GM19395 (cell line): ENCODE measurements at regions not wholly inside any gene's neighbourhood (a gene's known extent, or its start where the extent isn't known, plus 50 kb on each side); places are given as distances from the start of the nearest gene placed in this dataset.

ENCODE experiments used
- ATAC-seq: cut with Tn5 transposase; IDR thresholded peaks from one replicate; pipeline ENCODE4 v1.9.1; 2021; ENCODE audit warnings: mild to moderate bottlenecking, moderate library complexity; ENCODE audit not compliant: unreplicated experiment

DNA sequence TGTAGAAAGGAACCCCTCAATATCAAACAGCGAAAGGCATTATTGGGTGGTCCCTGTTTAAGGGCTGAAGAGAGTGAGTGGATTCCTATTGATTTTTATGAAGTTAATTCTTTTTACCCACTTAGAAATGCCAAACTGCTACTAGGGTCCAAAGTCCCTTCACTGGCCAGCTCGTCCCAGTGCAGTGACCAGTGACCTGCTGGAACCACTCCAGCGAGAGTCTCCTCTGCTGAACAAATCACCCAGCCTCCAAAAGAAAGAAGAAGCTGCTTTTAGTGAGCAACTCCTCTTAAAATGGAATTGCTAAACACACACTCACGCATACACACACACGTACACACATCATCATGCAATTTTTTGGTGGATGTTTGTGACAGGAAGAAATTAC is 198.2 kb upstream of the PLEKHG7 start:
- no peak for ATAC-seq

DNA sequence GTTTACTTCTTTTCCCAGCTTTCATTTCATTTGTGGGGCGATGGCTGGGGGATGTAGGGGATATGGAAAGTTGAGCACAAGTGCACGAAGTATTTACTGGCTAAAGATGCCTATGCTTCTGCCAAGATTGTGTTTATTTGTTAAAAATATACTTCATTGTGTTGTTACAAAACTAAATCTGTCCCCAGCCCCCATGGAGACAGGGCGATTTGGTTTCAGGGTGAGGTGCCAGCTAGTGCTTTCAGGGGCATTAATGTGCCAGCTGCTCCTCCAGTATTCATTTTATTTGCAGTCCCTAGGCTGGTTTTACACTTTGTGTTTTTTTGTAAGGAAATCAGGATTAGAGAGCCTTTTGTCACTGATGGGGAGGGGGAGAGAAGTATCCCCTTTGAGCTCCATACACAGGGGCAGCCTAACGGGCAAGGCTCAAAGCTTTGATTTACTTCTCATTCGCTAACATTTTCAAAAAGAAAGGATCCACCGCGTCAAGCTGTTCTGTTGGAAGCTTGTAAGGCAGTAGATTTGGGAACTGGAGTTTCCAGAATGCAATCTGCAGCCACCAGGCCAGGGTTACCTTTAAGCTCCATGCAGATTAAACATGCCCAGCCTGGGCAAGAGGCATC is 198.7 kb upstream of the PLEKHG7 start:
- no peak for ATAC-seq

DNA sequence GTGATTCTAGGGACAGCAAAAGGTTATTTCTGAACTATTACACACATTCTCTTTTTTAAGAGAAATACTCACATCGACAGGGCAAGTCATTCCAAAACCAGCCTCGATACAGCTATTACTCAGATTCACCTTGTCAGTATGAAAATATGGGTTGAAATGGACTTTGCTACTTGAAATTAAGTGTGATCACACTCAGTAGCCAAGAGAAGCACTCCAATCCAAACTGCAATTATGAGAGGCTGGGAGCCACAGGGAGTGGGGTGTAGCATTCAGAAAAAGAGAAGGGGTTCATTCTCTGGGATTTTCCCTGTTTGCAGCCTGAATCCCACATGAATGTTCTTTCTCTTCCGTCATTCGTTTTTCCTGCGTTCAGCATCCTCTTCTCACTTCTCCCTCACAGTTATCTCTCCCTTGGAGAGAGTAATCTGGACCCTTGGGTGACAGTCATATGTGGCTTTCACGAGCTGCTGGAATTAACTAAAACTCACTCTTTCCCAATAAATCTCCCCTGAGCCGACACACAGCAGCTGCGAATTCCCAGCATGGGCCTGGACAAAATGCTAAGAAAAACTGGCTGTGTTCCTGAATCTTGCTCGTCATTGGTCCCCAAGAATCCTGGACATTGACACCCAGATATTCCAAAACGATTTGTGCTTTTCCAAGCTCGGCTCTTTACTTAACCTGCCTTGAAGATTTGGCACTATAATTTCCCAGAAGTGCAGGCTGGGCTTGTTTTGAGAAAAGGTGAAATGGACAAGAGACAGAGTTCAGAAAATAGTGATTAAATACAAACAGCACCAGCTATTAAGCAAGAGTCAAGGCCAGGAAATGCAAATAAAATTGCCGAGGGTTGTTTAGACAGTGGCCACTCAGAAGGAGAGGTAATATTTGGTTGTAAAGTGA is 199.5 kb upstream of the PLEKHG7 start:
- peak; percentile 61 for ATAC-seq

GRCh38 chr12:92502417-92503028 is 200.3 kb upstream of the PLEKHG7 start:
- peak; percentile 53 for ATAC-seq

GRCh38 chr12:92496790-92497189 is 206.0 kb upstream of the PLEKHG7 start:
- ATAC-seq, result peak; percentile 71

DNA sequence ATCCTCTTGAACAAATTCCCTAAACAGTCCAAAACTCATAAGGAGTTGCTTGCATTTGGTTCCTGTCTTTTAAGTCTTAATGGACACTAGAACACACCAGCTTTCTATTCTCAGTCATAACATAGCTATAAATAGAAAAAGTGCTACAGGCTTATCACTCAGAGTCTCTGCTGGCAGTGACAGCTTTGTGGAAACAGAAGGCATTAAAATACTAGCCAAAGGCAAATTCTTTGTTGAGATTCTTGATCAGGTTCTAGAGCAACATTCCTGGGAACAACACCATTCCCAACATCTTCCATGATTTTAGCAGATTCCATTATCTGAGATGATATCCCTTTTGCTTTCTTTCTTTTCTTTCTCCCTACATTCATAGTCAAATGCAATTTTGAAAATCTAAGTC is 207.7 kb upstream of the PLEKHG7 start:
- no peak for ATAC-seq

DNA sequence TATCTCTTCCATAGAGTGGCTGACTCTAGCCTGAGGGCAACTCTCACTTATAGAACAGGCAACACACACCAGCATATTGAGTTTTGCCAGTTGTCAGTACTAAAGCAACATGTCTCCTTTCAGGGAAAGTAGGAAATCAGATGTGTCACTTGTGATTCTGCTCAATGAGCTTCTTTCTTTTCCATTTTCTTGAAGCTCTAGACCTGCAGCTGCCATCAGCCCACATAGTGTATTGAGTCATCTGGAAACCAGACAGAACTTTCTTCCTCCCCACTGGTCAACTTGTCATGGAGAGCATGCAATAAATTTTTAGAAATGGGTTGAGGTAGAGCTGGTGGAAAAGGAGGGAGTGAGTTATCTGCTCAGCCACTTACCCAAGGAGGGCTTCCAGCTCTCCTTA is 209.0 kb upstream of the PLEKHG7 start:
- ATAC-seq, result peak; percentile 72

DNA sequence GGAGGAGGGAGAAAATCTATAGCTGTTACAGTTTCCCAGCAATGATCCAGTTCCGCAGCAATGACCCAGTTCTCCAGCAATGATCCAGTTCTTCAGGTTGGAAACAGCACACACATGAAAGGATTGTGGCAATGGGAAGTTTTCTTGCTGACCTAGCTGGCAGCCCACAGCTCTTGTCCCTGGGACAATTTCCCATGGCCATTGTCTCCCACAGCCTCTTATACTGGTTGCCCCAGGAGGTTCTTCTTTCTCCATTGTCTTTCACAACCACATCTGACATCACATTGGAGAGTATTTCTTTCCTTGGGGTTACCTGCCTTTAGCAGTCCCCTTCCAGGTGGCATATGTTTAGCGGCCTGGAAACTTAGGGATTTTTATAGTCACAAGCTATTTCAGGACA is 209.8 kb upstream of the PLEKHG7 start:
- no peak for ATAC-seq

DNA sequence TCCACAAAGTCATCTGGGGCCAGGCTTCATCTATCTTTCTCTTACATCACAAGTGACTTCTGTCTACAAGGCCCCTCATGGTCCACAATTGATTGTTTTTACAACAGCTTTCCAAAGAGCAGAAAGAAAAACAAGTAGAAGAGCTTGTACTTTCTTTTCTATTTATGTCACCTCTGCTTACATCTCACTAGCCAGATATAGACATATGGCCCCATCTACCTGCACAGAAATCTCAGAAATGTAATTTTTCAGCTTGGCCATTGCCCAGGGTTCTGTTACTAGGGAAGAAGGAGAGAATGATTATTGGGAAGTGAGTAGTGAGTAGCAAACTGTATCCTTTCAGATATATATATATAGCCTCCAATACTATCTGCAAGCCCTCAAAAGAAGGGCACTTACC is 210.5 kb upstream of the PLEKHG7 start:
- no peak for ATAC-seq

- ATAC-seq, result no peak
Observed at GRCh38 chr12:92489781-92490180, 213.0 kb upstream of the PLEKHG7 start.

DNA sequence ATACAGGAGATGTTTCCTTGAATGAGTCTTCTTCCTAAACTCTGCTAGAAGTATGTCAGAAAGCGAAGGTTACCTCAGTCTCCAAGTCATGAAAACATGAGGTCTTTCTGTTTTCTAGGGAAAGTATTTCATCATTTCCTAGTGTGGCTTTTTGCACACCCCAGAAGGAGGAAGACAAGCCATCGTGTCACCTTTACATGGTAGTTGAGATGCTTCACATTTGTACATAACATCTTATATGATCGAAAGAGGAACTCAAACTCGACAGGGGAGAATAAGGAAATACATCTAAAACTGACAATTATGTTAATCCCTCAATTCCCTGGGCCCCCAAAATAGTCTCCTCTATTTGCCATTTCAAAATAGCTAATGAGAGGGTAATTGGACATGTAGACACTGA is 214.1 kb upstream of the PLEKHG7 start:
- no peak for ATAC-seq

GRCh38 chr12:92487138-92487485 is 215.7 kb upstream of the PLEKHG7 start:
- ATAC-seq, result peak; percentile 4

DNA sequence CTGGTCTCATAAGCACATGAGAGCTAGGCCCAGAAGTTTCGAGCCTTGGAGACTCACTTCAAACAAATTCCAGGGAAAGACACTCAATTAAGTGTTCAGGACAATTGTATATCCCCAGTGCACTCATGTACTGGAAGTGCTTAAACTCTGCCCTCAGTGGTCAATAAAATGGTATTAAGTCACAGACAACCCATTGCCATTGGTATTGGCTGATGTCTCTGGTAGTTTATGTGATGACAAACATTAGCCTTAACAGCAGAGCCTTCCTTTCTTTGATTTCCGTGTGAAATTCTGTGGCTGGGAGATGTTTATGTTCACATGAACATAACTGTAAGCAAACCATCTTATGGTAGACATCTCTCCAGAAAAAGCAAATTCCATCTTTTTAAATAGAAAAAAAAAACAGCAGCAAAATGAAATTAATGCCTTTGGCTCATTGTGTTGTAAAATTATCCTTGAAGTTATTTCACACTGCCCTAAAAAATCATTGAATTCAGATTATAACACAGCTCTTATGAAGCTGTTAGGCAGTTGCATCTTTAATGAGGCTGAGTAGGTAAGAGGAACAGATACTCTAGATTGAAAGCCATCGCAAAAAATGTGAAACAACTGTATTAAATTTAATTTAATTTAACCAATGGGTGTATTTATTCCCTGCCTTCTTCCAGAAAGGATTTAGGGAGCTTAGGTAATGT is 216.2 kb upstream of the PLEKHG7 start:
- peak; percentile 52 for ATAC-seq

DNA sequence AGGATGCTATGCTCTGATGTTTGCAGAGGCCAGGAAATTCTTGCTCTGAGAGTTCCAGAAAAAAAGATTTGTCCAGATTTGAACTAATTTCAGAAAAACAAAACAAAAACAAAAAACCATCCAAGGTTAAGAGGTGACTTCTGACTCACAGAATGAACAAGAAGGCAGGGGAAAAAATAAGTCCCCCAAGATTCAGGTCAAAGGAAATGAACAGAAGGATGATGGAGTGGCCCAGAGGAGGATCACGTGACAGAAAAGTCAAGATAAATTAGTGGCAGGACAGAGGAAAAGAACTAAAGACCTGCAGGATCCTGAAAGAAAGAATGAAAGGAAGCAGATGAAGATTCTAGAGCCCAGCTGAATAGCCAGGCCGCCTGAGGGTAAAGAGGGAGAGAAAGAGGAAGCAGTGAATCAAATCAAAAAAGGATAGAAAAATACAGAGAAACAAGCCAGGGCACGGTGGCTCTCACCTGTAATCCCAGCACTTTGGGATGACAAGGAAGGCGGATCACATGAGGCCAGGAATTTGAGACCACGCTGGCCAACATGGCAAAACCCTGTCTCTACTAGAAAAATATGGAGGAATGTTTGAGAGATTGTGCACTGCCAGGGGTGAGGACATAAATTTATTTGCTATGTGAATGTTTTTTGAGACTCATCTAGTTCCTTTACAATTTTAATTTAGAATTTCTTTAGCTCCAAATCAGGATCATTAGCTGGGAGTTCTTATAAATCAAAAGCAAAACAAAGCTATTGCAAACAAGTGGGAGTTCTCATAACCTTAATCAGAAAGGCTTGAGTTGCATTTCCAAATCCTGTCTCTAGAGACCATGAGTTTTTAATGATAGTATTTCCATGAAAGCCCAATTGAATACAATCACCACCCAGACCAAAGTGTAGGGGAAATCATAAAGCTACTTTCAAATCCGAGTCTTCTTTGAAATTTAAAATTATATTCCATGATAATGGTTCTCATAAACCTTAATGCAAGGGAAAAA is 217.1 kb upstream of the PLEKHG7 start:
- no peak for ATAC-seq

GRCh38 chr12:92482599-92482998 is 220.2 kb upstream of the PLEKHG7 start:
- ATAC-seq, result no peak

DNA sequence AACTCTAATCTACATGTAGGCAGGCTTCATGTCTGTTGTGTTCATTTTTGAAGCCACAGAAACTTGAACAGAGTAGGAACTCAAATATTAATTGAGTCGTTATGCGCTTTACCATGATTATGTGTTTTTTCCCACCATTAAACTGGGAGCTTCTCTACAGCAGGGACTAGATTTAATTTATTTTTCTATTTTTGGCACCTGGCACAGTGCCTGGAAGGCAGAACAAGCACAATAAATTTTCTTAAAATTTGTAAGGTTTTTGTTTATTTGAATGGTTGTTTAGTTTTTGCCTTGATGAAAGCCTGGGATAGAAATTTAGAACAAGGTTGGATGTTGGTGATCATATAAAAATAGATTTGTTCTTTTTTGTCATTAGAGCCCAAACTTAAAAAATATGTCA is 221.7 kb upstream of the PLEKHG7 start:
- ATAC-seq, result no peak

DNA sequence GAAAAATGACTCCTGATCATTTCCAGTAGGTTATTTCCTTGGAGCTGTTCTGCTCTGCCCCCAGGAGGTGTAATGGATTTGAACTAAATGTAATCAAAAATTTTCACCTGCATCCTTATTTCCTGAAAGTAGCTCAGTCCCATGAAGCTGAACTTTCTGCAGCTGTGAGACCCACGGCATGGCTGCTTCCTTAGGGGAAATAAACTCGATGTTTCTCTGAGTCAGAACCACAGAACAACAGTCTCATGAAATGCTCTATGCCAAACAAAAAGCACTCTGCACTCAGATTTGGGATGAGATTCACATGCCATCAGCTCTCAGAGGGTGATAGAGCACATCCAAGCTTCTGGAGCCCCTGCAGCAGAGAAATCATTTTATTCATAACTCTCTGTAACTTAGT is 224.1 kb upstream of the PLEKHG7 start:
- no peak for ATAC-seq

DNA sequence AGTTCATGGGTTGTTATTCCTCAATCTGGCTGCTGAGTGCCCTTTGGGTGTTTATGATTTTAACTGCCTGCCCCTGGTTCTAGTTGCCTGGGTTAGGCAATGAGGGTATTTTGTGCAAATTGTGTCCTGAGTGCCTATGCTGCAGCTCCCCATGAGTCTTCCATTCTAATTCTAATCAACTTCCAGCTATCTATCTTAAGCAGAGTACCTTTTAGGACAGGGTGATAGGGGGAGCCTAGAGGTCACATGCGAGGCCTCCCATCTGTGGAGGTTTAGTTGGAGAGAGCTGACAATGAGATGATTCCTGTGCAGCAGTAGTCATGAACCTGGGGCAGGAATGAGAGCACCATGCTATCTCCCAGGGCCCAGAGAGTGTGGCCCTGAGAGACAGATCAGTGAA is 225.9 kb upstream of the PLEKHG7 start:
- ATAC-seq, result no peak

DNA sequence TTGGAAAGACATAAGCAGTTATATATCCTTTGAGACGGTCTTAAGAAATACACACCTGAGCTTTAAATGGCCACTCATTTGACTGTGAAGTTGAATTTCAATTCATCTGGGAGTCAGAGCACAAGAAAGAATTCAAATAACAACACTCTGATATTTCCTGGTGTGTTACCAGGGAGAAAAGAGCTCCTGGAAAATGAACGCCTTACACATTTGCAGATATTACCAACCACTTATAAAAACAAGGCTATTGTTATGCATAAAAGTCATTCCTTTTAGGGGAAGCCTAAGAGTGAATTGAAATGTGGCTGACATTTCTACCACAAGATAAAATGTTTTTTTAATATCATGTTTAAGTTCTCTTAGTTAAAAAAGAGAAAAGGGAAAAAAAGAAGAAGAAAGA is 229.2 kb upstream of the PLEKHG7 start:
- no peak for ATAC-seq

- ATAC-seq, result no peak
Observed at GRCh38 chr12:92472201-92472600, 230.6 kb upstream of the PLEKHG7 start.
